ENCODE measurements at regions not wholly inside any gene's neighbourhood (a gene's known extent, or its start where the extent isn't known, plus 50 kb on each side); places are given as distances from the start of the nearest gene placed in this dataset.

DNA sequence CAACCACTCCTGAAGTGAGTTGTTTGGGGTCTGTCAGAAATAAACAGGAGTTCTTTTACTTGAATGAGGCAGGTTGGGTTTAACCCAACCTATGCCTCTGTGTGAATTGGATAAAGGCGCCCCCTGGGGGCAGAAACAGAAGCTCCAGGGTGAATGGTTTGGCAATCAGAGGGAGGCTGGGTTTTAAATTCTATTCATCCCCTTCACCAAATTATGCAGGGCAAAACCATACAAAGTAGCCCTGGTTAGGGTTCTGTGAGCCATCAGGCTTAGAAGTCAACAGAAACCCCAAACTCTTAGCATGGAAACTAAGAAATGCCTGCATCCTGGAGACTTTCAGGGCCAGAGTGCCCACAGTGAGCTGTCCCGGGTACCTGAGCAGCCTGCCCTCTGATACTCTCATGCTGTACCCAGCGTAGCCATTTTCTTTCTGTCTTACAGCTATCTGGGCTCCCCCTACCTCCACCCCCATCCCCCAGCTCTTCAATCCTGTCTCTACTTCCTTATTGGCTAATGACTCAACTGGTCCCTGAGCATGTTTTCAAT lies 241.5 kb downstream of the ICOS start:
- peak; percentile 69 for DNase-seq (ENCODE audit: low spot score)

DNA sequence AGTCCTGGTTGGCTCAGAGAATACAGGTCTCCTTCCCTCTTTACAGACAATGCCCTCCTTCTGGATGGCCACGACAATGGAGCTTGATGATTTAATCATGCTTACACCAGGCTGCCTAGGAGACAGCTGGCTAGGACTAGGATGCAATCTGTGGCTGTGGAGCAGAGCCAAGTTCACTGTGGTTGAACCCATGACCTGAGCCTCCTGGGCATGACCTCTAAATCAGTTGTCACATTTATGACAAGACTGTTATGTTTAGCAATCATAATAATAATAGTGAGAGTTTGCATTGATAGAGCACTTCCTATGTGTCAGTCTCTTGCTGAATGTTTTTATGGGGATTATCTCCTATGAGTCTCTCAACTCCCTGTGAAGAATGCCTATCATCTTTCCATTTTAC lies 244.1 kb downstream of the ICOS start:
- DNase-seq (ENCODE audit: low spot score) = no peak

GRCh38 chr2:204183608-204184007 lies 247.0 kb downstream of the ICOS start:
- no peak for DNase-seq (ENCODE audit: low spot score)

DNA sequence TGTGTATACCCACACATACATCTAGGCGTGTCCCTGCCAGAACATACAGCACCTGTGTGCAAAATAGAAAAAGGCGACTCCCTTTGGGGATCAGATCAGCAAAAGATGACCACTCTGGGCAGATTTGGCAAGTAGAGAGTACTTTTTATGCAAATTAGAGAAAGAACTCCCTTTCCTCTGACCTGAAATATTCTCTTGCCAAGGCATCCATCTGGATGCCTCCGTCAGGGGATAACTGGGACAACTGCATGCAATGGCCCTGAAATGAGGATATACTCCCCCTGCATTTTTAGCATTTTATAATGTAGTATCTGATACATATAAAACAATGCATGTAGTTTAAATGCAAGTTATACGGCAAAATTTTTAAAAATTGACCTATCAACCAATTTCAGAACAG lies 247.7 kb downstream of the ICOS start:
- DNase-seq (ENCODE audit: low spot score) = no peak

DNA sequence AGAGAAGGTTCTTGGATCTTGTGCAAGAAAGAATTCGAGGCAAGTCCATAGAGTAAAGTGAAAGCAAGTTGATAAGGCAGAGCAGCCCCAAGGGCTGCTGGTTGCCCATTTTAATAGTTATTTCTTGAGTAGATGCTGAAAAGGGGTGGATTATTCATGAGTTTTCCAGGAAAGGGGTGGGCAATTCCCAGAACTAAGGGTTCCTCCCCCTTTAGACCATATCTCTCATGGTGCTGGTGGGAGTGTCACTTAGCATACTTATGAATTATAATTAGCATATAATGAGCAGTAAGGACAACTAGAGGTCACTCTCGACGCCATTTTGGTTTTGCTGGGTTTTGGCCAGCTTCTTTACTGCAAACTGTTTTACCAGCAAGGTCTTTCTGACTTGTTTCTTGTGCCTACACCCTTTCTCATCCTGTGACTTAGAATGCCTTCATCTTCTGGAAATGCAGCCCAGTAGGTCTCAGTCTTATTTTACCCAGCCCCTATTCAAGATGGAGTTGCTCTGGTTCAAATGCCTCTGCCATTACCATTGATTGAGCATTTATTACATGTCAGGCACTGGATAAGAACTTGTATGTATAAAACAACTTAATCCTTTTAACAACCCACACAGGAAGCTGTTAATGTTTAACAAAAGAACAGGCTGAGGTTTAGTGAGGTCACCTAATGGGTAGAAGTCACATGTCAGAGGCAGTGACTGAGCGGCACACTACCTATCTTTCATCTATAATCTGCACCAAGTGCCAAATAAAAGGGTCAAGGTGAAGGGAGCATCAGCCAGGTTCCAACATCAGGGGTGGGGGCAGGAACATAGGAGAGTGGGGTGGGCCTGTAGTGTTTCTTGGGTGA lies 250.9 kb downstream of the ICOS start:
- DNase-seq (ENCODE audit: low spot score) = no peak

- no peak for DNase-seq (ENCODE audit: low spot score)
Measured at GRCh38 chr2:204191574-204191973, 255.0 kb downstream of the ICOS start.

DNA sequence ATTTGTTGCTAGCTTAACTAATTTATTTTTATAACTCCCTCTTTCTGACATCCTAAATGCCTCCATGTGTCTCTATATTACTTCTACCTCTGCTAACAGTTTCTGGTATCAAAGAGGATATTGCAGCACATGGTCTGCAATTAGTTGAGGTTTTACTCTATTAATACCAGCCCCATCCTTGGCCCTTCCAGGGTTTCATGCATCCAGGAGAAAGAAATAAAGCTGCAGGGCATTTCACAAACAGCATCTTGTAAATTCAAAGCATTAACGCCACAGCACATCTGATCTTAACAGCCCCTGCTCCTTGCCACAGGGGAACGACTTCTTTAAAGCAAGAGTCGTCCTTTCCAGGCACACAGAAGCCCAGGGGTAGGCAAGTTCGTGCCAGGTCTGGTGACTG lies 258.9 kb downstream of the ICOS start:
- DNase-seq (ENCODE audit: low spot score) = no peak

DNA sequence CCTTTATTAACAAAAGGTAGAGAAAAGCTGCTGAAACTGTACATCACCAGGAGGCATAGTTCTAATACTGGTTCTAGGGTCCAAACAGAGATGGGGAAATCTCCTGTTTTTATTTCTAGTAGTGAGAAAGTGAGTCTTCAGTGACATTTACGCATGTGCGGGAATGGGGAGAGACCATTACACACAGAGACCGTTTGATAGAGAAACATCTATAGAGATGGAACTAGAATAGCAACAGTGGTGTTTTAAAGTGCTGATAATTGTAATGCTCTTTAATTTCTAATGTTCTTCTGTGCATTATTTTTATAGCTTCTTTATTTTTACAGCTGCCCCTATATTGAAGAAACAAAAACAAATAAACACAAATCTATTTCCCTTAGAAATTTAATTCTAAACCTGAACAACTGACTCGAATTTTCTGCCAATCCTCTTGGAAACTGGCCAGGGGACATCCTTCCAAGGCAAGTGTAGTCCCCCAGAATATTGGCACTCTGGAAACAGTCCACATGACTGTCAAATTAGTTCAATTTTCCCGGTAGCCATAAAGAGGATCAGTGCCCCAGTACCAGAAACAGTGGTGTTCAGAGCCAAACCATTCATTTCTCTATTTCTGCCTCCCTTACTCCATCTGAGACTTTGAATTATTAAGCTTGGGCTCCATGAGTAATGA lies 260.9 kb downstream of the ICOS start:
- DNase-seq (ENCODE audit: low spot score) = no peak

- no peak for DNase-seq (ENCODE audit: low spot score)
Measured at GRCh38 chr2:204199357-204199756, 262.8 kb downstream of the ICOS start.

DNA sequence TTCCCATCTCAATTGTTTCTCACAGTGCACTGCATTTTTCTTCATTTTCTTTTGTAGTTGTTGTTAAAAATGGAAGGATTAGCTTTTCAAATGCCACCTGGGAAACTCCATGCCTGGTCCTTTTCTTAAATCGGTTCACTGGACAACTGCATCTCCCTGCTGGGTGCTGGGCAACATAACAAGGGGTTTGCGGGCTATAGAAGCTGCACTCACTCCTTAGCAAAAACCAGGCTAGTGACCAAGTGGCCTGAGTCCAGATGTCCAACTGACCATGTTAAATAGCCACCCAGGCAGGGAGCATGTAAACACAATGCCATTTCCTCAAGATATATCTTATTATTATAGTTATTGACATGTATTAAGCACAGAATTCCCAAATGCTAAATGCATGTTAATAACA lies 264.9 kb downstream of the ICOS start:
- DNase-seq (ENCODE audit: low spot score) = no peak

DNA sequence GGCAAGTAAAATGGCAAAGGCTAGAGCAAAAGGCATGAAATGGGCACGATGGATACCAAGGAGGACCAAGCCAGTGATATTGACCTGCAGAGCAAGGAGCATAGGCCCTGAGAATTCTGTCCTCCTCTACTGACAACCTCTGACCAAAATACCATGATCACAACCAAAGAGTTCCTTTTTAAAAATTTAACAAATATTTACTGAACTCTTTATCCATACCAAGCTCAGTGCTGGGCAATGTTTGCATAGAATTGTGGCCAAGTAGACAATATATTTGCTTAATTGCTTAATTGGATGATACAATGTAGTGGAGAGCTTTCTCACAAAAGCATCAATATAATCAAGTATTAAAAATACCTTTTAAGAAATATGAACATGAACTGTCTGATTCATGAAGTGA lies 265.7 kb downstream of the ICOS start:
- DNase-seq (ENCODE audit: low spot score) = no peak

- DNase-seq (ENCODE audit: low spot score) = no peak
Measured at GRCh38 chr2:204203704-204204103, 267.1 kb downstream of the ICOS start.

GRCh38 chr2:204205082-204205481 lies 268.5 kb downstream of the ICOS start:
- no peak for DNase-seq (ENCODE audit: low spot score)

- no peak for DNase-seq (ENCODE audit: low spot score)
Measured at GRCh38 chr2:204205538-204205937, 269.0 kb downstream of the ICOS start.

- DNase-seq (ENCODE audit: low spot score) = no peak
Measured at GRCh38 chr2:204207866-204208265, 271.3 kb downstream of the ICOS start.

GRCh38 chr2:204213588-204213987 lies 277.0 kb downstream of the ICOS start:
- DNase-seq (ENCODE audit: low spot score) = no peak

- no peak for DNase-seq (ENCODE audit: low spot score)
Measured at GRCh38 chr2:204218040-204218439, 281.5 kb downstream of the ICOS start.

DNA sequence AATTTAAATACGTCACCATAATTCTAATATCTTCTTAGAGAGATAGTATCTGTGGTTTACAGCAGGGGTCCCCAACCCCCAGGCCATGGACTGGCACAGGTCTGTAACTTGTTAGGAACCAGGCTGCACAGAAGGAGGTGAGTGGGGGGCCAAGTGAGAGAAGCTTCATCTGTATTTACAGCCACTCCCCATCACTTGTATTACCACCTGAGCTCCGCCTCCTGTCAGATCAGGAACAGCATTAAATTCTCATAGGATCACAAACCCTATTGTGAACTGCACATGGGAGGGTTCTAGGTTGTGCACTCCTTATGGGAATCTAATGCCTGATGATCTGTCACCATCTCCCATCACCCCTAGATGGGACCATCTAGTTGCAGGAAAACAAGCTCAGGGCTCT lies 282.6 kb downstream of the ICOS start:
- DNase-seq (ENCODE audit: low spot score) = no peak

- DNase-seq (ENCODE audit: low spot score) = no peak
Measured at GRCh38 chr2:204220896-204221295, 284.3 kb downstream of the ICOS start.

GRCh38 chr2:204223046-204223445 lies 286.5 kb downstream of the ICOS start:
- DNase-seq (ENCODE audit: low spot score) = no peak

DNA sequence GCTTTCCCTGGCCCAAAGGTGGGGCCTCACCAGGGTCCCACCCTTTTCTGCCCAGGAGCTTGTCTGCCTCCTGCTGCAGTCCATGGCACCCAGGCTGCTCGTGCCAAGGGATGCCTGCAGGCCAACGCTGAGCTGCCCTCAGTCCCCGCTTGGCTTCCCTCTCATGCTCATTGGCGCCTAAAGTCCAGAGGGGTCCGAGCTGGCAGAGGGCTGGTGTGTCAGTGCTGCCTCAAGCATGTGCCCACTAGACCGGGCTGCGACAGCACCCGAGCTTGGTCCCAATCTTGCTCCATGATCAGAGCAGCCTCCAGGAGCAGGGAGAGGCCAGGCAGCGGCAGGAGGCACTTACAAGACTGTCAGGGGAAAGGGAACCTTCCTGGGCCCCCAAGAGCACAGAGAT lies 287.0 kb downstream of the ICOS start:
- no peak for DNase-seq (ENCODE audit: low spot score)

DNA sequence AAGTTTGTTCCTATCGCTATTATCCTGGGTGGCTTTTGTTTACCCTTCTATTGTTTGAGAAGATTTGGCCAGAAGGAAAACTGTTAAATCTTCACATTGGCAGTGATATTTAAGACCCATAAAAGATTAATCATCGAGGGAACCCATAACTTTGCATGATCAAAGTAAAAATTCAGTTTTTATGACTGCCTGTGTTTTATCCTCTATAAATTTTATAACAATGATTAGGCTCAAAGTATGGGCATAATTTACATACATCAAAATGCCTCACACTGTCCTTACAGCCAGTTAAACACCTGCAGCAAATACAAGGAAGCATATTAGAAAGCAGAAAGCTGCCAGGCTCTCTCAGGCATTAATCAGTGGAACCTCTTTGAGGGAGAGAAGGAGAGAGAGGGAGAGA lies 289.1 kb downstream of the ICOS start:
- no peak for DNase-seq (ENCODE audit: low spot score)

DNA sequence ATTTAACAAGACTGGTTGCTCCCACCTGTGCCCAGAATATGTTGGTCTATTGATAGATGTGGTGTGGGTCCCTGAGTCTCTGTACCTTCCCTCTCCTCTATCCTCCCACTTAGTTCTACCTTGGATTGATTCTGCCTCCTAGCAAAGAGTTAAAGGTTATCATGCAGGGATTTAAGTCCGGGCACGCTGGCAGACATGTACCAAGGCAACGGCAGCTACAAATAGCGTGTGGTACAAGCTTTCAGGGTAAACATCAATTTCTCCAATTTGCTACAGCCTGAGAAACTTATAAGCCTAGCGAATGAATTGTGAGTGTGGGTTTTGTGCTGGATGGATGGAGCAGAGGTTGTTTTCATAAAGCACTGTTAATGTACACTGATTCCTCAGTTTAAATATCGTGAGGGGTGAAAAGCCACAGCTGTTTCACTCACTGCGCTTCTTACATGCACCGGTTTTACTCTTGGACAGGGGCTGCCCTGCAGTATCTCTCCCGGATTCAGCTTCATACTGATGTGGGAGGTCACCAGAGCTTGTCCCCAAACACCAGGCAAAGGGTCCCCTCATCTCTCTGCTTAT lies 289.8 kb downstream of the ICOS start:
- no peak for DNase-seq (ENCODE audit: low spot score)

Data from CD4-positive, alpha-beta T cell treated with Interleukin-2 at 100 ng/mL for 4 hours (primary cell).